ENCODE measurements at regions not wholly inside any gene's neighbourhood (a gene's known extent, or its start where the extent isn't known, plus 50 kb on each side); places are given as distances from the start of the nearest gene placed in this dataset.

- no peaks in the 10 kb centered on the region for H3K4me1 ChIP-seq (ENCODE audit: control insufficient read depth, low read length)
- H3K9me3 ChIP-seq (ENCODE audit: control insufficient read depth, insufficient read depth, low read length), result no peaks in the 10 kb centered on the region
- no peak overlapping the region for H3K27ac ChIP-seq (ENCODE audit: low read depth, low read length)
- no peaks in the 10 kb centered on the region for H3K79me2 ChIP-seq (ENCODE audit: control insufficient read depth, low read length)
- H3K4me2 ChIP-seq (ENCODE audit: low read length), result no peak overlapping the region
- no peak overlapping the region for H3K4me3 ChIP-seq (ENCODE audit: low read length)
- TF ChIP-seq CTCF (IDR thresholded peaks at IDR 0.05; ENCODE audit: low read depth, low read length, poor library complexity, severe bottlenecking) (no peak), EZH2phosphoT487 (IDR thresholded peaks at IDR 0.05; ENCODE audit: borderline replicate concordance, low read length) (no peak)
- no peaks in the 10 kb centered on the region for H4K20me1 ChIP-seq (ENCODE audit: control insufficient read depth, insufficient read depth, low read depth, low read length)
- no peaks in the 10 kb centered on the region for H3K36me3 ChIP-seq (ENCODE audit: control insufficient read depth, low read length)
- no peaks in the 10 kb centered on the region for H3F3A ChIP-seq (ENCODE audit: control insufficient read depth, insufficient read depth)
- no peaks in the 10 kb centered on the region for H3K27me3 ChIP-seq (ENCODE audit: control insufficient read depth, low read length)
- no peaks in the 10 kb centered on the region; the same call in 1 of the 2 replicates for H3K9me2 ChIP-seq (replicated peaks; ENCODE audit: control insufficient read depth, low read length)
Observed at GRCh38 chr13:67643516-67644055, 413.4 kb upstream of the PCDH9 start.

- Histone ChIP-seq H3K79me2 (ENCODE audit: control insufficient read depth, low read length) (no peaks in the 10 kb centered on the region), H3K27ac (ENCODE audit: low read depth, low read length) (no peak overlapping the region), H3K4me1 (ENCODE audit: control insufficient read depth, low read length) (no peaks in the 10 kb centered on the region), H4K20me1 (ENCODE audit: control insufficient read depth, insufficient read depth, low read depth, low read length) (no peaks in the 10 kb centered on the region), H3F3A (ENCODE audit: control insufficient read depth, insufficient read depth) (no peaks in the 10 kb centered on the region), H3K9me2 (replicated peaks; ENCODE audit: control insufficient read depth, low read length) (no peaks in the 10 kb centered on the region; the same call in 1 of the 2 replicates), H3K4me2 (ENCODE audit: low read length) (no peak overlapping the region), H3K4me3 (ENCODE audit: low read length) (no peak overlapping the region), H3K36me3 (ENCODE audit: control insufficient read depth, low read length) (no peaks in the 10 kb centered on the region), H3K27me3 (ENCODE audit: control insufficient read depth, low read length) (no peaks in the 10 kb centered on the region), H3K9me3 (ENCODE audit: control insufficient read depth, insufficient read depth, low read length) (no peaks in the 10 kb centered on the region)
- no peak for TF ChIP-seq EZH2phosphoT487 (IDR thresholded peaks at IDR 0.05; ENCODE audit: borderline replicate concordance, low read length)
- no peak for TF ChIP-seq CTCF (IDR thresholded peaks at IDR 0.05; ENCODE audit: low read depth, low read length, poor library complexity, severe bottlenecking)
Observed at GRCh38 chr13:67642657-67643056, 412.5 kb upstream of the PCDH9 start.

GRCh38 chr13:67635754-67636153, 405.6 kb upstream of the PCDH9 start:
- Histone ChIP-seq H3K9me2 (replicated peaks; ENCODE audit: control insufficient read depth, low read length) (no peaks in the 10 kb centered on the region; the same call in 1 of the 2 replicates), H3K4me1 (ENCODE audit: control insufficient read depth, low read length) (no peaks in the 10 kb centered on the region), H3K79me2 (ENCODE audit: control insufficient read depth, low read length) (no peaks in the 10 kb centered on the region), H3K4me2 (ENCODE audit: low read length) (no peak overlapping the region), H3K9me3 (ENCODE audit: control insufficient read depth, insufficient read depth, low read length) (no peaks in the 10 kb centered on the region), H4K20me1 (ENCODE audit: control insufficient read depth, insufficient read depth, low read depth, low read length) (no peaks in the 10 kb centered on the region), H3F3A (ENCODE audit: control insufficient read depth, insufficient read depth) (no peaks in the 10 kb centered on the region), H3K36me3 (ENCODE audit: control insufficient read depth, low read length) (no peaks in the 10 kb centered on the region), H3K27ac (ENCODE audit: low read depth, low read length) (no peak overlapping the region), H3K27me3 (ENCODE audit: control insufficient read depth, low read length) (no peaks in the 10 kb centered on the region), H3K4me3 (ENCODE audit: low read length) (no peak overlapping the region)
- no peak for TF ChIP-seq EZH2phosphoT487 (IDR thresholded peaks at IDR 0.05; ENCODE audit: borderline replicate concordance, low read length)
- no peak for TF ChIP-seq CTCF (IDR thresholded peaks at IDR 0.05; ENCODE audit: low read depth, low read length, poor library complexity, severe bottlenecking)

Data from DOHH2 (cell line).